ENCODE measurements at regions not wholly inside any gene's neighbourhood (a gene's known extent, or its start where the extent isn't known, plus 50 kb on each side); places are given as distances from the start of the nearest gene placed in this dataset.

GRCh38 chr15:36117296-36117787 is 462.1 kb upstream of the CDIN1 start:
- TF ChIP-seq CTCF (IDR thresholded peaks at IDR 0.05): no peak
- no peak for TF ChIP-seq POLR2A (IDR thresholded peaks at IDR 0.05)

All from esophagus squamous epithelium (tissue), 4 donors.